GM12801 (cell line): ENCODE measurements at regions not wholly inside any gene's neighbourhood (a gene's known extent, or its start where the extent isn't known, plus 50 kb on each side); places are given as distances from the start of the nearest gene placed in this dataset.

Source experiments
- TF ChIP-seq, protein P1 (sequence below): IDR thresholded peaks from one replicate; pipeline ENCODE4 v1.5.1; 2011; ENCODE audit warnings: control low read depth; ENCODE audit not compliant: insufficient read length; ENCODE audit errors: extremely low read depth

GRCh38 chr12:88758176-88758575 lies 177.9 kb upstream of the KITLG start:
- TF ChIP-seq, protein P1, sequence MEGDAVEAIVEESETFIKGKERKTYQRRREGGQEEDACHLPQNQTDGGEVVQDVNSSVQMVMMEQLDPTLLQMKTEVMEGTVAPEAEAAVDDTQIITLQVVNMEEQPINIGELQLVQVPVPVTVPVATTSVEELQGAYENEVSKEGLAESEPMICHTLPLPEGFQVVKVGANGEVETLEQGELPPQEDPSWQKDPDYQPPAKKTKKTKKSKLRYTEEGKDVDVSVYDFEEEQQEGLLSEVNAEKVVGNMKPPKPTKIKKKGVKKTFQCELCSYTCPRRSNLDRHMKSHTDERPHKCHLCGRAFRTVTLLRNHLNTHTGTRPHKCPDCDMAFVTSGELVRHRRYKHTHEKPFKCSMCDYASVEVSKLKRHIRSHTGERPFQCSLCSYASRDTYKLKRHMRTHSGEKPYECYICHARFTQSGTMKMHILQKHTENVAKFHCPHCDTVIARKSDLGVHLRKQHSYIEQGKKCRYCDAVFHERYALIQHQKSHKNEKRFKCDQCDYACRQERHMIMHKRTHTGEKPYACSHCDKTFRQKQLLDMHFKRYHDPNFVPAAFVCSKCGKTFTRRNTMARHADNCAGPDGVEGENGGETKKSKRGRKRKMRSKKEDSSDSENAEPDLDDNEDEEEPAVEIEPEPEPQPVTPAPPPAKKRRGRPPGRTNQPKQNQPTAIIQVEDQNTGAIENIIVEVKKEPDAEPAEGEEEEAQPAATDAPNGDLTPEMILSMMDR: no peak

DNA sequence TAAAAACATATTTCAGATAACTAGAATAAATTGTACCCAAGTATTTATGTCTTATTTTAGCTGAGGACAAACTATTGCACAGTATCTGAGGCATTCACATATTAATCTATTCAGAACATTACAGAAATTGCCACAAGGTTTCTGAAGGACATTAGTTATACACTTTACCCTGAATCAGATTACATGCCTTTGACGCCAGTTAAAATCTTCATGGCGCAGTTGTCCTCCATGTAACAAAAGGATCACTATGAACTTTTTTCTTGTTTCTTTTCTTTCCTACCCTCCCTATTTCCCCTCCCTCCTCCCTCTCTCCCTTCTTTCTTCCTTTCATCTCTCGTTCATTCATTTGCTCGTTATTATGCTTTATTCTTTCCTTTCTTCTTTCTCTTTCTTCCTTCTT lies 176.6 kb upstream of the KITLG start:
- TF ChIP-seq, protein P1: no peak

DNA sequence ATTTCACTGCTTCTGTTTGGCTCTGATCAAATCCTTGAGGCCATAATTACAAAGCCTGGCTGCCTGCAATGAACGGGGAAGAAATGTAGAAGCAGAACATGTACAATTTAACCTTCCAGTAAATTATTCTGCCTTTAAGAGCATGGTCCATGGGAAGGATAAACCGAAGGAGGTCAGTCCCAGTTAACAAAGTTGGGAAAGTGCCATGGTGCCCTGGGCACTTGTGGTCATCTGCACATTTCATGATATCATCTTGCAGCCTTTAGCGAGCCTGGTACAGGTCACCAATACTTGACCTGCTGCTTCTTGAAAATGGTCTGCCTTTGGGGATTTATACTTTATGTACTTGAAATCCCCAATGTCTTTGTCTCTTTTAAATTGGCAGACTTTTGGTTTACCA lies 175.9 kb upstream of the KITLG start:
- TF ChIP-seq, protein P1: no peak

DNA sequence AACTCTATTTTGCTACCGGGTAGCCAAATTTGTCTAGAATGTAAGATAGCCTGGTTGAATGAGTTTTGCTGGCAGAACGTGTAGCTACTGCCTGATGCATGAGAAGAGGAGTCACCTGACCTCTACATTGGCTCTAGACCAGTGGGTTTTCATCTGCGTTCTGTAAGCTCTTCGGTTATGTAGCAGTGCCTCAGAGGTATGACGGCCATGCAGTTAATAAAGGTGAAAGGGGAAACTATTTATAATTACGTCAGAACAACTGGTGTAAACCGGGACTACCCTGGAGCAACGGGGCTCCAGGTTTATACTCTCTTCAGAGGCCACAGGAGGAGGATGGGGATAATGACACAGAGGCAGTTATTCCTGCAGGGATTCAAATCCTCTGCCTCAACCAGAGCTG lies 173.4 kb upstream of the KITLG start:
- TF ChIP-seq, protein P1: no peak

DNA sequence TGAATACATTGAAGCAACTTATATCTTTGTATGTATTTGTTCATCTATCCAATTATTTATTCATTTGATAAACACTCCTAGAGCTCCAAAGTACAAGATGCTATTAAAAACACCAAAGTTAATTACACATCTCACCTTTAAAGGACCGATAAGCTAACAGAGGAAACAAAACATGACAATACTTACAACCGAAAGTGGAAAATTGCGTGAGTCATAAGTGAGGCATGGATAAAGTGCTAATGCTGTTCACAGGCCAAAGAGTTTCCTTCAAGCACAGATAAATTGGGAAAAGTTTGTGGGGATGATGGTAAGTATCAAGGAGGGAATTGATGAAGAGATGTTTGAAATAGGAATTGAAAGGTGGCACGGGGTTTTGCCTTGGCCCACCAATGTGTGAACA lies 172.8 kb upstream of the KITLG start:
- TF ChIP-seq, protein P1: no peak

DNA sequence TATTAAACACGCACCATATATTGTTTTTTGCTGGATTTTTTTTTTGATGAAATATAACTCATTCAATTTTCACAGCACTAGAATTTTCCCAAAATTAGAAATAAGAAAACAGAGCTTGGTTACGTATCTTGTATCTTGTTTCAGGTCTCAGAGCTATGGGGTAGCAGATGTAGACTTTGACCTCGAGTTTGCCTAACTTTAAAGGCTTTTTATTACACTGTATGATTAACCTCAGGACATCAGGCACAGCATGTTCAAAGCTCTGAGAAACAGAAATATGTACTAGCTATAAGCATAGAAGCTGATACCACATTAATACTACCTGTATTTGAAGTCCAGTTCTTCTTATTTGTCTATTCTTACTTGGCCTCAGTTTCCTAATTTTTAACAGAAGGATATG lies 171.9 kb upstream of the KITLG start:
- TF ChIP-seq, protein P1: no peak

GRCh38 chr12:88750867-88751543 lies 170.7 kb upstream of the KITLG start:
- TF ChIP-seq, protein P1: no peak
